ENCODE measurements at regions not wholly inside any gene's neighbourhood (a gene's known extent, or its start where the extent isn't known, plus 50 kb on each side); places are given as distances from the start of the nearest gene placed in this dataset.

DNA sequence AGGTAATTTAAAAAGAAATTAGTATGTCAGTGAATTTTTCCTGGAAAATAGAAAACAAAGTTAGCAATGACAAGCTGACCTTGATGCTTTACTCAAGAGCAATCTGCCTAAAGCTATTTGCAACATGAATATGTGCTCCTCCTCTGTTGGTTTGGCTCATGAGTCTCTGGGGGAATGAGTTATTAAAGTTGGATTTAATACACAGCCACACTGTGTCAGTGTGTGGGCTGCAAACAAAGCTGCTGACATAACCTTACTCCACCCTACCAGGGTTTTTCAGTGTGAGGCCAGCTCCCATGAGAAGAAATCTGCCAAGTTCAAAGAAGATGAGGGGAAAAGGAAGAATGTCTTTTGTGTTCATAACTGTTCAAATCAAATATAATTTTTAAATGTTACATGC lies 280.5 kb downstream of the TLL1 start:
- Mint-ChIP-seq H3K27me3 (ENCODE audit: low read depth) (peaks cover 4% of the 10 kb centered on the region), H3K4me3 (no peak overlapping the region), H3K9me3 (peaks cover 3% of the 10 kb centered on the region), H3K4me1 (peaks cover 4% of the 10 kb centered on the region), H3K36me3 (ENCODE audit: low read depth) (no peaks in the 10 kb centered on the region), H3K27ac (ENCODE audit: unreplicated experiment) (no peak overlapping the region)
- TF ChIP-seq, protein P1, sequence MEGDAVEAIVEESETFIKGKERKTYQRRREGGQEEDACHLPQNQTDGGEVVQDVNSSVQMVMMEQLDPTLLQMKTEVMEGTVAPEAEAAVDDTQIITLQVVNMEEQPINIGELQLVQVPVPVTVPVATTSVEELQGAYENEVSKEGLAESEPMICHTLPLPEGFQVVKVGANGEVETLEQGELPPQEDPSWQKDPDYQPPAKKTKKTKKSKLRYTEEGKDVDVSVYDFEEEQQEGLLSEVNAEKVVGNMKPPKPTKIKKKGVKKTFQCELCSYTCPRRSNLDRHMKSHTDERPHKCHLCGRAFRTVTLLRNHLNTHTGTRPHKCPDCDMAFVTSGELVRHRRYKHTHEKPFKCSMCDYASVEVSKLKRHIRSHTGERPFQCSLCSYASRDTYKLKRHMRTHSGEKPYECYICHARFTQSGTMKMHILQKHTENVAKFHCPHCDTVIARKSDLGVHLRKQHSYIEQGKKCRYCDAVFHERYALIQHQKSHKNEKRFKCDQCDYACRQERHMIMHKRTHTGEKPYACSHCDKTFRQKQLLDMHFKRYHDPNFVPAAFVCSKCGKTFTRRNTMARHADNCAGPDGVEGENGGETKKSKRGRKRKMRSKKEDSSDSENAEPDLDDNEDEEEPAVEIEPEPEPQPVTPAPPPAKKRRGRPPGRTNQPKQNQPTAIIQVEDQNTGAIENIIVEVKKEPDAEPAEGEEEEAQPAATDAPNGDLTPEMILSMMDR (conservative IDR thresholded peaks at IDR 0.05) = no peak
- DNase-seq (ENCODE audit: low read depth, low spot score) = no peak

DNA sequence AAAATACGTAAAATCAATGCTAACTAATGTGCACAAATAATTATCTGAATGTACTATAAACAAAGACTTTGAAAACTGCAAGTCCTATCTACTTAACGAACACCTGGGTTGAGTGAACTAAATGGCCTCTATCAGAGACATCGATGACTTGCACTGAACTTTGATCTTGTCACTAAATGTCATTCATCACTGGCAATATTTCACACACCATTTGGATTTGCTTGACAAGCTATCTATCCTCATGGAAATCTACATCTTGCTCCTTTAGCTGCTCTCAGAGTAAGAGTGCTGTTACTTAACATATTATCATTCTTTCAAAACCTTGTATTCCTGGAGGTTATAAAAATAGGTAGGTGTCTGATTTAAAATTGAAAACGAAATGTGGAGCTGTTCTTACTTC lies 289.3 kb downstream of the TLL1 start:
- no peaks in the 10 kb centered on the region for H3K36me3 Mint-ChIP-seq (ENCODE audit: low read depth)
- TF ChIP-seq, protein P1 (conservative IDR thresholded peaks at IDR 0.05) = no peak
- peaks cover 5% of the 10 kb centered on the region for H3K4me1 Mint-ChIP-seq
- no peak overlapping the region for H3K4me3 Mint-ChIP-seq
- DNase-seq (ENCODE audit: low read depth, low spot score) = no peak
- H3K9me3 Mint-ChIP-seq = no peaks in the 10 kb centered on the region
- H3K27me3 Mint-ChIP-seq (ENCODE audit: low read depth) = peaks cover 38% of the 10 kb centered on the region
- no peak overlapping the region for H3K27ac Mint-ChIP-seq (ENCODE audit: unreplicated experiment)

DNA sequence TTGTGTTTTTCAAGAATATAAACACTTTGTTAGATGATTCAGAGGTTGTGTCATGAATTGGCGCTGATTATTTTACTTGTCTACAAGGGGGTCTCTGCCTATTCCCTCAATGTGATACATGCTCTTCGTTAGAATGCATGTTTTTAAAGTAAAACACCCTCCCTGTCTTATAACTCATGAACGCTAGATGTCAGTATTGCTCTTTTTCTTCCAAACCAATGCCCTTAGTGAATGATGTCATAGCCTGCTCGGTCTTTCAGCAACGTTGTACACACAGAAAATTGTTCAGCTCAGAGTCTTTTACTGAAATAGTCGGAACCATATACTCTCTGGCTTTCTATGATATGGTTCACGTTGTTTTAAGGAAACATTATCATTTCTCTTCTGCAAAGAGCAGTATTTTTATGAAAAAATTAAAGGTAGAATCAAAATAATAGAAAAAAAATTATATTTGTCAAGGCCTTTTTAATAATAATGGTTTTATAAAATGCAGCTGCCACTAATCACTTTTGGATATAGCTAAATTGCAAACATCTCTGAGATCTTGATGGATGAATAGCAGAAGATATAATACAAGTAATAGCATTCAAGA lies 292.9 kb downstream of the TLL1 start:
- Mint-ChIP-seq H3K4me3 (no peak overlapping the region), H3K27me3 (ENCODE audit: low read depth) (peaks cover 38% of the 10 kb centered on the region), H3K9me3 (no peaks in the 10 kb centered on the region), H3K4me1 (peaks cover 5% of the 10 kb centered on the region), H3K36me3 (ENCODE audit: low read depth) (no peaks in the 10 kb centered on the region), H3K27ac (ENCODE audit: unreplicated experiment) (no peak overlapping the region)
- TF ChIP-seq, protein P1 (conservative IDR thresholded peaks at IDR 0.05) = peak; percentile 84
- peak; percentile 28 for DNase-seq (ENCODE audit: low read depth, low spot score)

DNA sequence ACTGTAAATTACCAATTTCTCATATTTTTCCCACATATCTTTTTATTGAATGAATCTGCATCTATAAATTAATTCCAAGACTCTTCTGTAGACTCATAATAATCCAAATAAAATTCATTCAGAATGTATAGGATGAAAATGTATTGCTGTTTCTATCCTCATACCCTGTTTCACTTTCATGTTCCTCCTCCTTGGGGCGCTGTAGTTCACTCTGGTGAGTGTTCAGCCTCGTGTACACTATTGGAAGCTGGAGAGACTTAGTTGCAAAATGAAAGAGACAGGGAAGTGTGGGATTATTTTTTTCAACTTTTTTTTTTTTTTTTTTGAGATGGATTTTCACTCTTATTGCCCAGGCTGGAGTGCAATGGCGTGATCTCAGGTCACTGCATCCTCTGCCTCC lies 296.1 kb downstream of the TLL1 start:
- Mint-ChIP-seq H3K27ac (ENCODE audit: unreplicated experiment) (no peak overlapping the region), H3K36me3 (ENCODE audit: low read depth) (no peaks in the 10 kb centered on the region), H3K4me3 (no peak overlapping the region), H3K9me3 (no peaks in the 10 kb centered on the region), H3K27me3 (ENCODE audit: low read depth) (peaks cover 16% of the 10 kb centered on the region), H3K4me1 (peaks cover 5% of the 10 kb centered on the region)
- TF ChIP-seq, protein P1 (conservative IDR thresholded peaks at IDR 0.05) = peak; percentile 49
- peak; percentile 4 for DNase-seq (ENCODE audit: low read depth, low spot score)

DNA sequence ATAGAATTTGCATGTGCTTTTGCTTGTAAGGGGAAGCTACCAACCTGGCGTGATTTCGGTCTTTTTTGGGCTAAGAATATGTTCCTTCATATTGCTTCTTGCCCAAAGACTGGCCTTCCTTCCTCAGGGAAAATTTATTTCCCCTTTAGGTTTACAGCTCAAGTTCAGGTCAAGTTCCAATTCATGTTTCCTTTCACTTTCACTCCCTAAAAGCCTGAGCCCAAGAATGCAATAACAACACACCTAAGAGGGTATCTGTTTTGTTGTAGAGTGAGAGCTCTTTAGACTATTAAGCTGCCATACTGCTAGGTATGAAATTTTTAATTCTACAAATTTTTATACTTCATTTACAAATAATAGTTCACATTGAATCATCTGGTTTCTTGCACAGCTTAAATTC lies 299.6 kb downstream of the TLL1 start:
- no peaks in the 10 kb centered on the region for H3K36me3 Mint-ChIP-seq (ENCODE audit: low read depth)
- no peak overlapping the region for H3K27ac Mint-ChIP-seq (ENCODE audit: unreplicated experiment)
- no peaks in the 10 kb centered on the region for H3K4me1 Mint-ChIP-seq
- no peak for DNase-seq (ENCODE audit: low read depth, low spot score)
- no peak overlapping the region for H3K4me3 Mint-ChIP-seq
- no peaks in the 10 kb centered on the region for H3K27me3 Mint-ChIP-seq (ENCODE audit: low read depth)
- no peaks in the 10 kb centered on the region for H3K9me3 Mint-ChIP-seq
- TF ChIP-seq, protein P1 (conservative IDR thresholded peaks at IDR 0.05) = no peak

Measured in neural crest cell (in vitro differentiated cells).